ENCODE measurements at regions not wholly inside any gene's neighbourhood (a gene's known extent, or its start where the extent isn't known, plus 50 kb on each side); places are given as distances from the start of the nearest gene placed in this dataset.

- Histone ChIP-seq H3K4me1 (ENCODE audit: control insufficient read depth, extremely low read depth, insufficient read depth, low read length) (peaks cover 17% of the 10 kb centered on the region), H3K4me3 (replicated peaks in 1 of 4; ENCODE audit: control extremely low read depth in 1 of 4, insufficient read depth in 1 of 4, low read depth in 3 of 4, low read length in 4 of 4) (no peak overlapping the region), H4K20me1 (ENCODE audit: control insufficient read depth, extremely low read depth, insufficient read depth, low read length) (no peaks in the 10 kb centered on the region), H3K9ac (ENCODE audit: insufficient read depth, low read length) (no peak overlapping the region), H3K9me3 (ENCODE audit: control insufficient read depth, insufficient read depth, low read depth, low read length) (no peaks in the 10 kb centered on the region), H3K79me2 (ENCODE audit: control insufficient read depth, insufficient read depth, low read length) (no peaks in the 10 kb centered on the region), H3K4me2 (ENCODE audit: extremely low read depth, insufficient read depth, low read length) (no peak overlapping the region), H3K27me3 (ENCODE audit: control insufficient read depth, insufficient read depth, low read length) (no peaks in the 10 kb centered on the region), H3K36me3 (ENCODE audit: control insufficient read depth, insufficient read depth, low read length) (no peaks in the 10 kb centered on the region), H3K27ac (ENCODE audit: insufficient read depth, low read length) (no peak overlapping the region), H2AFZ (ENCODE audit: low read length) (no peak overlapping the region)
- TF ChIP-seq EZH2 (IDR thresholded peaks at IDR 0.05; ENCODE audit: low read length, missing control alignments), result no peak
- TF ChIP-seq, protein P1, sequence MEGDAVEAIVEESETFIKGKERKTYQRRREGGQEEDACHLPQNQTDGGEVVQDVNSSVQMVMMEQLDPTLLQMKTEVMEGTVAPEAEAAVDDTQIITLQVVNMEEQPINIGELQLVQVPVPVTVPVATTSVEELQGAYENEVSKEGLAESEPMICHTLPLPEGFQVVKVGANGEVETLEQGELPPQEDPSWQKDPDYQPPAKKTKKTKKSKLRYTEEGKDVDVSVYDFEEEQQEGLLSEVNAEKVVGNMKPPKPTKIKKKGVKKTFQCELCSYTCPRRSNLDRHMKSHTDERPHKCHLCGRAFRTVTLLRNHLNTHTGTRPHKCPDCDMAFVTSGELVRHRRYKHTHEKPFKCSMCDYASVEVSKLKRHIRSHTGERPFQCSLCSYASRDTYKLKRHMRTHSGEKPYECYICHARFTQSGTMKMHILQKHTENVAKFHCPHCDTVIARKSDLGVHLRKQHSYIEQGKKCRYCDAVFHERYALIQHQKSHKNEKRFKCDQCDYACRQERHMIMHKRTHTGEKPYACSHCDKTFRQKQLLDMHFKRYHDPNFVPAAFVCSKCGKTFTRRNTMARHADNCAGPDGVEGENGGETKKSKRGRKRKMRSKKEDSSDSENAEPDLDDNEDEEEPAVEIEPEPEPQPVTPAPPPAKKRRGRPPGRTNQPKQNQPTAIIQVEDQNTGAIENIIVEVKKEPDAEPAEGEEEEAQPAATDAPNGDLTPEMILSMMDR (conservative IDR thresholded peaks at IDR 0.05 in 1 of 2, IDR thresholded peaks at IDR 0.05 in 1 of 2; ENCODE audit: low read depth in 1 of 2, low read length in 2 of 2), result no peak
- DNase-seq (ENCODE audit: low read depth in 2 of 2), result no peak
Observed at GRCh38 chr15:62608369-62608768, 434.2 kb upstream of the TPM1 start.

DNA sequence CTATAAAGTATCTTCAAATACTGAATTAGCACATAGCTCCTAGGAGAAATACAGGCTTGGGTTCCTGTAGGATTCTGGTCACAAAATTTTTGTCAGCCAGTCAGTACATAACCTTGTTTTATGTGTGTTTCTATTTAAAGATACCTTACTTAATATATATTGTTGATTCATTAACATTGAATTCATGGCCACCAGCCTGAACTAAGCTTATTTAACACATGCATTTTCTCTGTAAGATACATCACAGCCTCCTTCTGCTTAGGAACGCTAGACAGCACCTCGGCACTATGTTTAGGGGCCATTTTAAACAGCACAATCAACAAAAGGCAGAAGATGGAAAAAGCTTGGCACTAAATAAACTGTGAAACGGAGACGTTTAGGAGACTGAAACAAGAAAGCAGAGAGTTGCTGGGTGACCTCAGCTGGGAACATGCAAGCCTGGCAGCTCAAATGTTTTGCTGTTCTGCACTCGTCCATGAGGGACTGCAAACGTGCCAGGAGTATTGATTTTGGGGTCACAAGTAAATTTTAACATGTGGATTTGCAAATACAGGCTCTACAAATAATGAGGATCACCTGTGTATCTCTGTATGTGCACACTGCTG is 432.2 kb upstream of the TPM1 start:
- Histone ChIP-seq H3K27me3 (ENCODE audit: control insufficient read depth, insufficient read depth, low read length) (no peaks in the 10 kb centered on the region), H3K4me3 (replicated peaks in 1 of 4; ENCODE audit: control extremely low read depth in 1 of 4, insufficient read depth in 1 of 4, low read depth in 3 of 4, low read length in 4 of 4) (no peak overlapping the region), H3K4me1 (ENCODE audit: control insufficient read depth, extremely low read depth, insufficient read depth, low read length) (peaks cover 9% of the 10 kb centered on the region), H3K27ac (ENCODE audit: insufficient read depth, low read length) (no peak overlapping the region), H3K4me2 (ENCODE audit: extremely low read depth, insufficient read depth, low read length) (no peak overlapping the region), H2AFZ (ENCODE audit: low read length) (no peak overlapping the region), H3K36me3 (ENCODE audit: control insufficient read depth, insufficient read depth, low read length) (no peaks in the 10 kb centered on the region), H3K9ac (ENCODE audit: insufficient read depth, low read length) (no peak overlapping the region), H3K9me3 (ENCODE audit: control insufficient read depth, insufficient read depth, low read depth, low read length) (no peaks in the 10 kb centered on the region), H3K79me2 (ENCODE audit: control insufficient read depth, insufficient read depth, low read length) (no peaks in the 10 kb centered on the region), H4K20me1 (ENCODE audit: control insufficient read depth, extremely low read depth, insufficient read depth, low read length) (no peaks in the 10 kb centered on the region)
- DNase-seq (ENCODE audit: low read depth in 2 of 2), result no peak
- no peak for TF ChIP-seq EZH2 (IDR thresholded peaks at IDR 0.05; ENCODE audit: low read length, missing control alignments)
- TF ChIP-seq, protein P1 (conservative IDR thresholded peaks at IDR 0.05 in 1 of 2, IDR thresholded peaks at IDR 0.05 in 1 of 2; ENCODE audit: low read depth in 1 of 2, low read length in 2 of 2), result no peak

DNA sequence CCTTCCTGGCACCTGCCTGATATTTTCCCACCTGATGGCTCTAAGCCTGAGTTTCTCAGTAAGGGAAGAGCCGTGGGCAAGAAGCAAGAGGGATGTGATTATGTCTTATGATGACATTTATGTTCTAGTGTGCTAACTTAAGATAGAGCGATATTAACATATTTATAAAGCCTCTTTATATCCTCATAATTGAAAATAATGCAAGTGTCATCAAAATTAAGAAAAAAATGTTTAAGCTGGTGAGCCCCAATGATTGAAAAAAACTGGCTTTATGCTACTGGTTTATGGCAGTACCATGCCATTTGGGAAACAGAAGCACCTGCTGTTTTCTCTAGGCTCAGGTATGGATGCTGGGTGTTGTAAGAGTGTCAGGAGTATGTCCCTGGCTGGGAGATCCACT is 431.5 kb upstream of the TPM1 start:
- Histone ChIP-seq H3K4me1 (ENCODE audit: control insufficient read depth, extremely low read depth, insufficient read depth, low read length) (peaks cover 9% of the 10 kb centered on the region), H3K4me3 (replicated peaks in 1 of 4; ENCODE audit: control extremely low read depth in 1 of 4, insufficient read depth in 1 of 4, low read depth in 3 of 4, low read length in 4 of 4) (no peak overlapping the region), H3K36me3 (ENCODE audit: control insufficient read depth, insufficient read depth, low read length) (no peaks in the 10 kb centered on the region), H3K27ac (ENCODE audit: insufficient read depth, low read length) (no peak overlapping the region), H3K9ac (ENCODE audit: insufficient read depth, low read length) (no peak overlapping the region), H3K9me3 (ENCODE audit: control insufficient read depth, insufficient read depth, low read depth, low read length) (no peaks in the 10 kb centered on the region), H2AFZ (ENCODE audit: low read length) (no peak overlapping the region), H3K79me2 (ENCODE audit: control insufficient read depth, insufficient read depth, low read length) (no peaks in the 10 kb centered on the region), H3K4me2 (ENCODE audit: extremely low read depth, insufficient read depth, low read length) (no peak overlapping the region), H3K27me3 (ENCODE audit: control insufficient read depth, insufficient read depth, low read length) (no peaks in the 10 kb centered on the region), H4K20me1 (ENCODE audit: control insufficient read depth, extremely low read depth, insufficient read depth, low read length) (no peaks in the 10 kb centered on the region)
- DNase-seq (ENCODE audit: low read depth in 2 of 2), result no peak
- TF ChIP-seq, protein P1 (conservative IDR thresholded peaks at IDR 0.05 in 1 of 2, IDR thresholded peaks at IDR 0.05 in 1 of 2; ENCODE audit: low read depth in 1 of 2, low read length in 2 of 2), result no peak
- no peak for TF ChIP-seq EZH2 (IDR thresholded peaks at IDR 0.05; ENCODE audit: low read length, missing control alignments)

Measured in fibroblast of lung (primary cell).